DOHH2 (cell line): ENCODE measurements at regions not wholly inside any gene's neighbourhood (a gene's known extent, or its start where the extent isn't known, plus 50 kb on each side); places are given as distances from the start of the nearest gene placed in this dataset.

Experiments used
- EZH2phosphoT487 ChIP-seq: fragments of 200-600 bp; sonication (generic); IDR thresholded peaks from 2 replicates; pipeline ENCODE4 v1.6.1; 2017; ENCODE audit warnings: borderline replicate concordance, mild to moderate bottlenecking, antibody characterized with exemption, low read length, moderate library complexity, mixed read lengths
- TF ChIP-seq, protein P1 (sequence below): fragments of 200-600 bp; sonication (generic); IDR thresholded peaks from one replicate; pipeline ENCODE4 v1.5.1; 2014; ENCODE audit warnings: antibody characterized with exemption, mild to moderate bottlenecking, low read depth, low read length; ENCODE audit not compliant: poor library complexity, severe bottlenecking

- TF ChIP-seq, protein P1, sequence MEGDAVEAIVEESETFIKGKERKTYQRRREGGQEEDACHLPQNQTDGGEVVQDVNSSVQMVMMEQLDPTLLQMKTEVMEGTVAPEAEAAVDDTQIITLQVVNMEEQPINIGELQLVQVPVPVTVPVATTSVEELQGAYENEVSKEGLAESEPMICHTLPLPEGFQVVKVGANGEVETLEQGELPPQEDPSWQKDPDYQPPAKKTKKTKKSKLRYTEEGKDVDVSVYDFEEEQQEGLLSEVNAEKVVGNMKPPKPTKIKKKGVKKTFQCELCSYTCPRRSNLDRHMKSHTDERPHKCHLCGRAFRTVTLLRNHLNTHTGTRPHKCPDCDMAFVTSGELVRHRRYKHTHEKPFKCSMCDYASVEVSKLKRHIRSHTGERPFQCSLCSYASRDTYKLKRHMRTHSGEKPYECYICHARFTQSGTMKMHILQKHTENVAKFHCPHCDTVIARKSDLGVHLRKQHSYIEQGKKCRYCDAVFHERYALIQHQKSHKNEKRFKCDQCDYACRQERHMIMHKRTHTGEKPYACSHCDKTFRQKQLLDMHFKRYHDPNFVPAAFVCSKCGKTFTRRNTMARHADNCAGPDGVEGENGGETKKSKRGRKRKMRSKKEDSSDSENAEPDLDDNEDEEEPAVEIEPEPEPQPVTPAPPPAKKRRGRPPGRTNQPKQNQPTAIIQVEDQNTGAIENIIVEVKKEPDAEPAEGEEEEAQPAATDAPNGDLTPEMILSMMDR: no peak
- no peak for TF ChIP-seq EZH2phosphoT487
Observed at GRCh38 chr4:44038811-44039210, 409.8 kb downstream of the KCTD8 start.
